ENCODE measurements at regions not wholly inside any gene's neighbourhood (a gene's known extent, or its start where the extent isn't known, plus 50 kb on each side); places are given as distances from the start of the nearest gene placed in this dataset.

GRCh38 chr2:52128081-52128480, 1096.1 kb upstream of the NRXN1 start:
- FAIRE-seq (no peak), DNase-seq (ENCODE audit: insufficient read length, low spot score) (no peak)

GRCh38 chr2:52127527-52127926, 1095.6 kb upstream of the NRXN1 start:
- no peak for DNase-seq (ENCODE audit: insufficient read length, low spot score)
- FAIRE-seq = no peak

GRCh38 chr2:52117299-52117698, 1085.4 kb upstream of the NRXN1 start:
- no peak for FAIRE-seq

GRCh38 chr2:52115750-52116149, 1083.8 kb upstream of the NRXN1 start:
- DNase-seq (ENCODE audit: insufficient read length, low spot score) = no peak
- no peak for FAIRE-seq

More at GRCh38 chr2:52117299-52117698, 1085.4 kb upstream of the NRXN1 start:
- no peak for DNase-seq (ENCODE audit: insufficient read length, low spot score)

GRCh38 chr2:52113338-52113737, 1081.4 kb upstream of the NRXN1 start:
- FAIRE-seq (no peak), DNase-seq (ENCODE audit: insufficient read length, low spot score) (no peak)

- DNase-seq (ENCODE audit: insufficient read length, low spot score) (no peak), FAIRE-seq (no peak)
Observed at GRCh38 chr2:52112141-52112540, 1080.2 kb upstream of the NRXN1 start.

- DNase-seq (ENCODE audit: insufficient read length, low spot score) = no peak
Observed at GRCh38 chr2:52107124-52107523, 1075.2 kb upstream of the NRXN1 start.

GRCh38 chr2:52097071-52097470, 1065.1 kb upstream of the NRXN1 start:
- DNase-seq (ENCODE audit: insufficient read length, low spot score) = no peak
- FAIRE-seq = no peak

More at GRCh38 chr2:52107124-52107523, 1075.2 kb upstream of the NRXN1 start:
- FAIRE-seq = no peak

- no peak for FAIRE-seq
Observed at GRCh38 chr2:52084759-52085158, 1052.8 kb upstream of the NRXN1 start.

GRCh38 chr2:52083214-52083613, 1051.3 kb upstream of the NRXN1 start:
- FAIRE-seq (no peak), DNase-seq (ENCODE audit: insufficient read length, low spot score) (no peak)

More at GRCh38 chr2:52084759-52085158, 1052.8 kb upstream of the NRXN1 start:
- no peak for DNase-seq (ENCODE audit: insufficient read length, low spot score)

GRCh38 chr2:52082646-52083045, 1050.7 kb upstream of the NRXN1 start:
- FAIRE-seq = no peak
- DNase-seq (ENCODE audit: insufficient read length, low spot score) = no peak

- no peak for DNase-seq (ENCODE audit: insufficient read length, low spot score)
- no peak for FAIRE-seq
Observed at GRCh38 chr2:52079602-52080001, 1047.7 kb upstream of the NRXN1 start.

GRCh38 chr2:52077159-52077558, 1045.2 kb upstream of the NRXN1 start:
- FAIRE-seq (no peak), DNase-seq (ENCODE audit: insufficient read length, low spot score) (no peak)

- FAIRE-seq (no peak), DNase-seq (ENCODE audit: insufficient read length, low spot score) (no peak)
Observed at GRCh38 chr2:52074130-52074719, 1042.3 kb upstream of the NRXN1 start.

GRCh38 chr2:52072949-52073348, 1041.0 kb upstream of the NRXN1 start:
- FAIRE-seq = no peak

GRCh38 chr2:52070665-52071064, 1038.7 kb upstream of the NRXN1 start:
- FAIRE-seq (no peak), DNase-seq (ENCODE audit: insufficient read length, low spot score) (no peak)

More at GRCh38 chr2:52072949-52073348, 1041.0 kb upstream of the NRXN1 start:
- DNase-seq (ENCODE audit: insufficient read length, low spot score) = no peak

GRCh38 chr2:52064234-52064633, 1032.3 kb upstream of the NRXN1 start:
- DNase-seq (ENCODE audit: insufficient read length, low spot score) (no peak), FAIRE-seq (no peak)

GRCh38 chr2:52054824-52055223, 1022.9 kb upstream of the NRXN1 start:
- FAIRE-seq = no peak

GRCh38 chr2:52036853-52037252, 1004.9 kb upstream of the NRXN1 start:
- DNase-seq (ENCODE audit: insufficient read length, low spot score) = no peak
- FAIRE-seq = no peak

More at GRCh38 chr2:52054824-52055223, 1022.9 kb upstream of the NRXN1 start:
- no peak for DNase-seq (ENCODE audit: insufficient read length, low spot score)

GRCh38 chr2:52036024-52036423, 1004.1 kb upstream of the NRXN1 start:
- DNase-seq (ENCODE audit: insufficient read length, low spot score) (no peak), FAIRE-seq (no peak)

GRCh38 chr2:52035391-52035790, 1003.5 kb upstream of the NRXN1 start:
- FAIRE-seq = no peak

GRCh38 chr2:52034706-52035105, 1002.8 kb upstream of the NRXN1 start:
- no peak for DNase-seq (ENCODE audit: insufficient read length, low spot score)
- FAIRE-seq = no peak

More at GRCh38 chr2:52035391-52035790, 1003.5 kb upstream of the NRXN1 start:
- no peak for DNase-seq (ENCODE audit: insufficient read length, low spot score)

- no peak for DNase-seq (ENCODE audit: insufficient read length, low spot score)
- FAIRE-seq = no peak
Observed at GRCh38 chr2:52022006-52022405, 990.1 kb upstream of the NRXN1 start.

All from GM19239 (cell line).